H9 (cell line): ENCODE measurements at regions not wholly inside any gene's neighbourhood (a gene's known extent, or its start where the extent isn't known, plus 50 kb on each side); places are given as distances from the start of the nearest gene placed in this dataset.

Experiments used
- DNase-seq: peaks from one replicate; pipeline ENCODE4 v3.0.0-alpha.2; 2017
- H2AFZ ChIP-seq: one replicate; pipeline ENCODE4 v1.6.1; 2013; ENCODE audit warnings: mild to moderate bottlenecking, low read length, control low read depth, moderate library complexity
- H2AK5ac ChIP-seq: 2 replicates; pipeline ENCODE4 v1.6.1; 2013; ENCODE audit warnings: low read length, control low read depth, mixed read lengths; ENCODE audit not compliant: insufficient read length
- H2BK120ac ChIP-seq: one replicate; pipeline ENCODE4 v1.6.1; 2013; ENCODE audit warnings: low read depth, mild to moderate bottlenecking, low read length, control low read depth, inconsistent platforms; ENCODE audit not compliant: poor library complexity, severe bottlenecking
- H2BK12ac ChIP-seq: 2 replicates; pipeline ENCODE4 v1.6.1; 2013; ENCODE audit warnings: low read length, control low read depth, mixed read lengths, low read depth; ENCODE audit not compliant: insufficient read length
- H2BK15ac ChIP-seq: 2 replicates; pipeline ENCODE4 v1.6.1; 2013; ENCODE audit warnings: low read depth, low read length, control low read depth
- H2BK20ac ChIP-seq: one replicate; pipeline ENCODE4 v1.6.1; 2013; ENCODE audit warnings: low read depth, mild to moderate bottlenecking, low read length, control low read depth, inconsistent platforms; ENCODE audit not compliant: poor library complexity, severe bottlenecking
- H2BK5ac ChIP-seq: 2 replicates; pipeline ENCODE4 v1.6.1; 2013; ENCODE audit warnings: low read length, control low read depth, mixed read lengths; ENCODE audit not compliant: insufficient read length
- H3K14ac ChIP-seq: 2 replicates; pipeline ENCODE4 v1.6.1; 2013; ENCODE audit warnings: low read length, control low read depth; ENCODE audit not compliant: insufficient read depth
- H3K18ac ChIP-seq: 2 replicates; pipeline ENCODE4 v1.6.1; 2013; ENCODE audit warnings: low read depth, mild to moderate bottlenecking, mixed read lengths, low read length, control low read depth; ENCODE audit not compliant: insufficient read length
- H3K23ac ChIP-seq: 2 replicates; pipeline ENCODE4 v1.6.1; 2013; ENCODE audit warnings: low read length, control low read depth, mixed read lengths, low read depth; ENCODE audit not compliant: insufficient read length
- H3K23me2 ChIP-seq: 2 replicates; pipeline ENCODE4 v1.6.1; 2013; ENCODE audit warnings: low read depth, mild to moderate bottlenecking, mixed read lengths, low read length, control low read depth; ENCODE audit not compliant: insufficient read length, poor library complexity, severe bottlenecking
- H3K27ac ChIP-seq: 2 replicates; pipeline ENCODE4 v1.5.1; 2013; ENCODE audit warnings: low read length, control low read depth, mixed read lengths, low read depth; ENCODE audit not compliant: insufficient read length
- H3K27me3 ChIP-seq: 2 replicates; pipeline ENCODE4 v1.6.1; 2013; ENCODE audit warnings: low read length, control low read depth, inconsistent platforms; ENCODE audit not compliant: insufficient read depth
- H3K4ac ChIP-seq: 2 replicates; pipeline ENCODE4 v1.6.1; 2013; ENCODE audit warnings: low read depth, mild to moderate bottlenecking, control low read depth, inconsistent platforms, low read length, moderate library complexity
- H3K4me1 ChIP-seq: 2 replicates; pipeline ENCODE4 v1.6.1; 2013; ENCODE audit warnings: low read length, control low read depth, inconsistent platforms; ENCODE audit not compliant: insufficient read depth
- H3K4me2 ChIP-seq: 2 replicates; pipeline ENCODE4 v1.6.1; 2013; ENCODE audit warnings: low read length, control low read depth, mixed read lengths; ENCODE audit not compliant: insufficient read length, insufficient read depth
- H3K56ac ChIP-seq: 2 replicates; pipeline ENCODE4 v1.6.1; 2013; ENCODE audit warnings: low read depth, mild to moderate bottlenecking, mixed read lengths, low read length, control low read depth; ENCODE audit not compliant: insufficient read length
- H3K79me1 ChIP-seq: 2 replicates; pipeline ENCODE4 v1.6.1; 2013; ENCODE audit warnings: low read depth, mild to moderate bottlenecking, moderate library complexity, low read length, control low read depth, inconsistent platforms; ENCODE audit not compliant: insufficient read depth, poor library complexity, severe bottlenecking
- H3K79me2 ChIP-seq: 2 replicates; pipeline ENCODE4 v1.6.1; 2013; ENCODE audit warnings: low read length, control low read depth, inconsistent platforms; ENCODE audit not compliant: insufficient read depth
- H3K9ac ChIP-seq: 2 replicates; pipeline ENCODE4 v1.6.1; 2013; ENCODE audit warnings: low read length, control low read depth, mixed read lengths; ENCODE audit not compliant: insufficient read length; ENCODE audit errors: extremely low read depth
- H3K9me3 ChIP-seq: one replicate; pipeline ENCODE4 v1.6.1; 2013; ENCODE audit warnings: low read depth, low read length, inconsistent platforms; ENCODE audit not compliant: control insufficient read depth
- H3T11ph ChIP-seq: one replicate; pipeline ENCODE4 v1.6.1; 2013; ENCODE audit warnings: mild to moderate bottlenecking, low read length, control low read depth, inconsistent platforms
- H4K20me1 ChIP-seq: one replicate; pipeline ENCODE4 v1.6.1; 2013; ENCODE audit not compliant: control insufficient read depth, insufficient read length, insufficient read depth
- H4K5ac ChIP-seq: 2 replicates; pipeline ENCODE4 v1.6.1; 2013; ENCODE audit warnings: low read depth, mild to moderate bottlenecking, mixed read lengths, low read length, control low read depth; ENCODE audit not compliant: insufficient read length
- H4K8ac ChIP-seq: replicated peaks from 2 replicates; pipeline ENCODE4 v1.6.1; 2013; ENCODE audit warnings: low read length, control low read depth, mixed read lengths, low read depth; ENCODE audit not compliant: insufficient read length
- H4K91ac ChIP-seq: 2 replicates; pipeline ENCODE4 v1.6.1; 2013; ENCODE audit warnings: low read depth, mild to moderate bottlenecking, moderate library complexity, mixed read lengths, low read length, control low read depth; ENCODE audit not compliant: insufficient read length
- H3K27ac Mint-ChIP-seq, 3 experiments: 2 replicates in 2 of 3; 3 replicates in 1 of 3; pipeline ENCODE4 v1.8.0; 2020 to 2021; ENCODE audit warnings: mixed read lengths in 3 of 3, mild to moderate bottlenecking in 1 of 3, moderate library complexity in 1 of 3
- H3K27me3 Mint-ChIP-seq: 2 replicates; pipeline ENCODE4 v1.8.0; 2021; ENCODE audit warnings: low read depth, mild to moderate bottlenecking, moderate library complexity, mixed read lengths
- H3K36me3 Mint-ChIP-seq, 3 experiments: 2 replicates in 2 of 3; 3 replicates in 1 of 3; pipeline ENCODE4 v1.8.0; 2020 to 2021; ENCODE audit warnings: low read depth in 3 of 3, mixed read lengths in 3 of 3; ENCODE audit not compliant: insufficient read depth in 1 of 3
- H3K4me1 Mint-ChIP-seq, 2 experiments: 2 replicates each; pipeline ENCODE4 v1.8.0; 2020; ENCODE audit warnings: mixed read lengths in 2 of 2
- H3K4me3 Mint-ChIP-seq, 2 experiments: 2 replicates in 1 of 2; 3 replicates in 1 of 2; pipeline ENCODE4 v1.8.0; 2020 to 2021; ENCODE audit warnings: mild to moderate bottlenecking in 2 of 2, mixed read lengths in 2 of 2, moderate library complexity in 1 of 2
- H3K9me3 Mint-ChIP-seq, 2 experiments: 2 replicates in 1 of 2; 3 replicates in 1 of 2; pipeline ENCODE4 v1.8.0; 2020; ENCODE audit warnings: mild to moderate bottlenecking in 2 of 2, mixed read lengths in 2 of 2, moderate library complexity in 1 of 2
- CTCF ChIP-seq: fragments of 200-600 bp; sonication (generic); conservative IDR thresholded peaks from 3 replicates; pipeline ENCODE4 v1.8.0; 2021; ENCODE audit warnings: antibody characterized with exemption, mild to moderate bottlenecking
- WGBS: extraction: QIAGEN DNeasy Blood & Tissue Kit; methylation state at CpG from one replicate; pipeline ENCODE4 v1.1.7; 2013; ENCODE audit warnings: missing lambda C conversion rate, low lambda C conversion rate, mixed read lengths; ENCODE audit not compliant: insufficient read length; ENCODE audit errors: extremely low coverage; 5-methylcytosine and 5-hydroxymethylcytosine counted together

GRCh38 chr20:40173872-40174271 is 515.2 kb downstream of the MAFB start:
- no peak overlapping the region for H2BK5ac ChIP-seq
- no peak overlapping the region for H2BK12ac ChIP-seq
- no peak for TF ChIP-seq CTCF
- no peak overlapping the region for H3K4ac ChIP-seq
- H3K18ac ChIP-seq: no peak overlapping the region
- H2AFZ ChIP-seq: no peak overlapping the region
- H3K4me2 ChIP-seq: no peak overlapping the region
- peaks cover 16 to 18% of the 10 kb centered on the region in 2 experiments for H3K4me1 Mint-ChIP-seq
- H3K9me3 Mint-ChIP-seq: no peaks in the 10 kb centered on the region
- H3K9me3 ChIP-seq: no peaks in the 10 kb centered on the region
- H3K9ac ChIP-seq: no peak overlapping the region
- H3K56ac ChIP-seq: no peak overlapping the region
- peak overlapping the region in 2 of 3 experiments; percentile 4 to 62; a peak in 3 of 7 replicates for H3K27ac Mint-ChIP-seq
- H3K27me3 Mint-ChIP-seq: no peaks in the 10 kb centered on the region
- H4K8ac ChIP-seq: no peak overlapping the region
- H2AK5ac ChIP-seq: no peak overlapping the region
- no peak overlapping the region for H4K91ac ChIP-seq
- H2BK20ac ChIP-seq: no peak overlapping the region
- H3K23ac ChIP-seq: no peak overlapping the region
- no peaks in the 10 kb centered on the region for H3K79me2 ChIP-seq
- no peak overlapping the region for H2BK15ac ChIP-seq
- H4K5ac ChIP-seq: no peak overlapping the region
- no peak overlapping the region for H2BK120ac ChIP-seq
- H3K36me3 Mint-ChIP-seq: peaks cover 0 to 2% (median 0%) of the 10 kb centered on the region in 3 experiments; a peak in 1 of 7 replicates
- H4K20me1 ChIP-seq: no peaks in the 10 kb centered on the region
- no peaks in the 10 kb centered on the region; the same call in 1 of the 2 replicates for H3K4me1 ChIP-seq
- H3K27ac ChIP-seq: no peak overlapping the region
- no peak overlapping the region for H3K4me3 Mint-ChIP-seq
- H3K79me1 ChIP-seq: no peaks in the 10 kb centered on the region
- no peak overlapping the region for H3T11ph ChIP-seq
- H3K14ac ChIP-seq: no peak overlapping the region
- no peak for DNase-seq
- WGBS: no CpG with 5 or more reads among the region's 5 CpGs
- no peaks in the 10 kb centered on the region for H3K27me3 ChIP-seq
- no peaks in the 10 kb centered on the region for H3K23me2 ChIP-seq
